Cardiac fibroblast (primary cell): ENCODE measurements at regions not wholly inside any gene's neighbourhood (a gene's known extent, or its start where the extent isn't known, plus 50 kb on each side); places are given as distances from the start of the nearest gene placed in this dataset.

Experiments used
- DNase-seq, 2 donors: peaks; one replicate each; pipeline versions ENCODE4 v3.0.0 to v3.0.0-alpha.2; 2010; ENCODE audit warnings: low read depth in 2 of 2
- H3K4me3 ChIP-seq, 2 donors: replicated peaks in 1 of 2; 1 replicate in 1 of 2; 2 replicates in 1 of 2; pipeline ENCODE4 v1.5.1; 2011; ENCODE audit warnings: low read depth in 2 of 2, low read length in 2 of 2, mild to moderate bottlenecking in 2 of 2, moderate library complexity in 1 of 2
- TF ChIP-seq, protein P1 (sequence below): IDR thresholded peaks from one replicate; pipeline ENCODE4 v1.5.1; 2011; ENCODE audit warnings: low read depth, mild to moderate bottlenecking, low read length, inconsistent platforms

DNA sequence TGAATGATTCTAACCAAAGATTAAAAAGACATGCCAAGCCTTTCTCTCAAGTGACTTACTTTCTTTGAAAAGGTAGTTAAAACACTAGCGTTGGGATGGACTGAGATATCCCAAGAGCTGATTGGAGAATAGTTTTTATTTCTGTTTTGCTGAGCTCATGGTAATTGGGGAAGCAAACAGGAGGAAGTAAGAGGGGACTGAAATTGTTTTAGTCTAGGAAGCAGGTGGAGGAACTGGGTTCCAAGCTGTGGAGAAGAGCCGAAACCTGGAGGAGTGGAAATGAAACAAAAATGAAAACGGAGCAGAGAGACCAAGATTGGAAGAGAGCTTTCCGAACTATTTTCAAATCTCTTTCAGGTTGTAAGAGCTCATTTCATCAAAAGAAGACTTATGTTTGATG is 59.9 kb upstream of the TENT5A start:
- no peak for DNase-seq
- TF ChIP-seq, protein P1, sequence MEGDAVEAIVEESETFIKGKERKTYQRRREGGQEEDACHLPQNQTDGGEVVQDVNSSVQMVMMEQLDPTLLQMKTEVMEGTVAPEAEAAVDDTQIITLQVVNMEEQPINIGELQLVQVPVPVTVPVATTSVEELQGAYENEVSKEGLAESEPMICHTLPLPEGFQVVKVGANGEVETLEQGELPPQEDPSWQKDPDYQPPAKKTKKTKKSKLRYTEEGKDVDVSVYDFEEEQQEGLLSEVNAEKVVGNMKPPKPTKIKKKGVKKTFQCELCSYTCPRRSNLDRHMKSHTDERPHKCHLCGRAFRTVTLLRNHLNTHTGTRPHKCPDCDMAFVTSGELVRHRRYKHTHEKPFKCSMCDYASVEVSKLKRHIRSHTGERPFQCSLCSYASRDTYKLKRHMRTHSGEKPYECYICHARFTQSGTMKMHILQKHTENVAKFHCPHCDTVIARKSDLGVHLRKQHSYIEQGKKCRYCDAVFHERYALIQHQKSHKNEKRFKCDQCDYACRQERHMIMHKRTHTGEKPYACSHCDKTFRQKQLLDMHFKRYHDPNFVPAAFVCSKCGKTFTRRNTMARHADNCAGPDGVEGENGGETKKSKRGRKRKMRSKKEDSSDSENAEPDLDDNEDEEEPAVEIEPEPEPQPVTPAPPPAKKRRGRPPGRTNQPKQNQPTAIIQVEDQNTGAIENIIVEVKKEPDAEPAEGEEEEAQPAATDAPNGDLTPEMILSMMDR = no peak
- no peak overlapping the region for H3K4me3 ChIP-seq

DNA sequence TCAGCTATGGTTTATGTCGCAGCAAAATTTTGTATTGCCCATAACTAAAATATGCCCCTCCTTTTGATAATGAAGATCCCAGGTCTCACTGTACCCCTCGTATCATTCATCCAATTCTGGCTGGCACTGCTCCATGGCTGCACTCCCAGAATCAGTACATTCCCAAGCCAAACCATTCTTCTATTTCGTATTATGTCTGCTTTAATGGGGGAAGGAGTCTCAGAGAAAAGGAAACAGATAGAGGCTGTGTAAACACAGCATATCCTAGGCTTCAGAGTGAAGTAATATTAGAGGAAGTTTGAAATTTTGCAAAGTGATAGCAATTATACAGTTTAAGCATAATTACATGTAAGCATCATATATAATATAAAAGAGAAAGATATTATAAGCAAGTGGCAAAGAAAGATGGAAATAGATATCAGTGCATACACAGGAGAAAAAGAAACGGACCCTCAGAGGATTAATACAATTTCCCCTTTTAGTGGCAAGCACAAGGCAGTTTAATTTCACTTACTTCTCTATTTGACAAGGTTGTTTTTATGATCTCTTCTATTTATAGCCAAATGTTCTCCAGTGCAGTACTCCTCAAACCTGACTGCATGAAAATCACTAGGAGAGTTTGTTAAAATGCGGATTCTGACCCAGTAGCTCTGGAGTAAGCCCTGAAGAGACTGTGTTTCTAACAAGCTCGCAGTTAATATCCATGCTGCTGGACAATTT is 56.5 kb upstream of the TENT5A start:
- TF ChIP-seq, protein P1 = no peak
- DNase-seq = peak; percentile 12 to 58
- H3K4me3 ChIP-seq = no peak overlapping the region

DNA sequence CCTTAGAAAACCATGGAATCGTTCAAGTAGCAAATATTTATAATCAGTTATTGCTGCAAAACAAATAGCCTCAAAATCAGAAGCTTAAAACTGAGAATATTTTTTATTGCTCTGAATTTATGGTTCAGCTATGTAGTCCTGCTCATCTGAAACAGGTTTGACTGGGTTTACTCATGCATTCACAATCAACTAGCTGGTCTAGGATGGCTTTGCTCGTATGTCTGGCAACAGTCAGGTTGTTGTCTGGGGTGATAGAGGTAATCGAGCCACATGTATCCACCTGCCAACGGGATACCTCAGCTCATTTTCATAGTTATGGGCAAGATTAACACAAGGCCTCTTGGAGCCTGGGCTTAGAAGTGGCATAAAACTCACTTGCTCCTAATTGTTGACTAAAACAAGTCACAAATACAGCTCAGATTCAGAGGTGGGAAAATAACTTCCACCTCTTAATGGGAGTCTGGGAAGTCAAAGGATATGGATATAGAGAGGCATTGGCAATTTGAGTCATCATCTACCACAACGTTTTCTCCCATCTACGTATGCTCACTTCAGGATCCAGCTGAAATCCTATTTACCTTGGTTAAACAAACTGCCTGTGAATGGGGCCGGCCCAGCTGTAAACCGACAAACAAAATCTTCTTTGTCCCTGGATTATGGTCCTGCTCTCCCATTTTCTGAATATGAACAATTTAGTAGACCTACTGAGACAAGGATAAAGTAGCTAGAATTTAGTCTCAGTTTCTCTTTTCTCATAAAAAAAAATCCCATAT is 54.5 kb upstream of the TENT5A start:
- H3K4me3 ChIP-seq = no peak overlapping the region
- TF ChIP-seq, protein P1 = no peak
- no peak for DNase-seq

DNA sequence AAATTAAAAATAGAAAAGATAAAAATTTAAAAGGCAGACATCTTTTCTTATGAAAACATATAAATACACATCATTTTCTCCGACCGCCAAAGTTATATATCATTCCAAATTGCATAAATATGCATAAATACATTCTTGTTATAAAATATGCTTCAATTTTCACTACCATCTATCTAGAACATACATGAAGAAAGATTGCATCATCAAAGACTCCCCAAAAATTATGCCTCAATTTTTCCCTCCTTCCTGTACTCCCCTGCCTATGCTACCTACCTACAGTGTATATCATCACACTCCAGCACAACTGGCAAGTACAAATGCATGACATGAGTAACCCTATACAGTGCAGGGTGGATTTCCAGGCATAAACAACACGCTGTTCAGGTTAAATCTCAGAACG is 49.9 kb upstream of the TENT5A start:
- no peak for DNase-seq
- no peak overlapping the region for H3K4me3 ChIP-seq
- TF ChIP-seq, protein P1 = no peak
